AG09319 (cell line): ENCODE measurements at regions not wholly inside any gene's neighbourhood (a gene's known extent, or its start where the extent isn't known, plus 50 kb on each side); places are given as distances from the start of the nearest gene placed in this dataset.

Experiments used
- DNase-seq: peaks from one replicate; pipeline ENCODE4 v3.0.0-alpha.2; 2010; ENCODE audit warnings: low read depth; ENCODE audit errors: extremely low read depth
- TF ChIP-seq, protein P1 (sequence below): IDR thresholded peaks from 2 replicates; pipeline ENCODE4 v1.5.1; 2011; ENCODE audit warnings: low read depth, mild to moderate bottlenecking, inconsistent platforms, low read length, moderate library complexity

DNA sequence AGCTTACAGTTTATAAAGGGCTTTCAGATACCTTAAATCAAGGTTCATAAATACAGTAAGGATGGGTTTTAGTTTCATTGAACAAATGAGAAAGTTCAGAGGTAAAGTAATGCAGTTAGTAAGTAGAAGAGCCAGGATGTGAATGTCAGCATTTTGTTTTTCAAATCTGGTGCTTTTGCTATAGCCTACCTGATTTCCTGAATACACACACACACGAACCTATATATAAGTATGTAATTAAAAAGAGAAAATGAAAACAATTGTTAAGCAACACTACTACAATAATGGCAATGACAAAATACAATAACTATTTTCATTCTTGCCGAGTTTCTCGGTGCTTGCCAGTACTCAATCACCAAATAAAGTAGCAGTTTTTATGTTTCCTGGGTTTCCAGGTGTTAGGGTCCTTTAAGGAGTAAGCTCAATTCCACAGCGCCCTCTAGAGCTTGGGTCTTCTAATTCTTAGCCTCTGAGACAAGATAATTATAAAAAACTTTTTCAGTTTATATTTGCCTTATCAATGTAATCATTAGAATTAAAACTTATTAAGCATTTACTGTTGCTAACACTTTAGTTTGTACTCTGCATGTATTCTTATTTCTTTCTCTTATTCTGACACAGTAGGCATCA lies 512.9 kb upstream of the ACVR2A start:
- TF ChIP-seq, protein P1, sequence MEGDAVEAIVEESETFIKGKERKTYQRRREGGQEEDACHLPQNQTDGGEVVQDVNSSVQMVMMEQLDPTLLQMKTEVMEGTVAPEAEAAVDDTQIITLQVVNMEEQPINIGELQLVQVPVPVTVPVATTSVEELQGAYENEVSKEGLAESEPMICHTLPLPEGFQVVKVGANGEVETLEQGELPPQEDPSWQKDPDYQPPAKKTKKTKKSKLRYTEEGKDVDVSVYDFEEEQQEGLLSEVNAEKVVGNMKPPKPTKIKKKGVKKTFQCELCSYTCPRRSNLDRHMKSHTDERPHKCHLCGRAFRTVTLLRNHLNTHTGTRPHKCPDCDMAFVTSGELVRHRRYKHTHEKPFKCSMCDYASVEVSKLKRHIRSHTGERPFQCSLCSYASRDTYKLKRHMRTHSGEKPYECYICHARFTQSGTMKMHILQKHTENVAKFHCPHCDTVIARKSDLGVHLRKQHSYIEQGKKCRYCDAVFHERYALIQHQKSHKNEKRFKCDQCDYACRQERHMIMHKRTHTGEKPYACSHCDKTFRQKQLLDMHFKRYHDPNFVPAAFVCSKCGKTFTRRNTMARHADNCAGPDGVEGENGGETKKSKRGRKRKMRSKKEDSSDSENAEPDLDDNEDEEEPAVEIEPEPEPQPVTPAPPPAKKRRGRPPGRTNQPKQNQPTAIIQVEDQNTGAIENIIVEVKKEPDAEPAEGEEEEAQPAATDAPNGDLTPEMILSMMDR, result peak; percentile 45
- DNase-seq, result peak; percentile 10

DNA sequence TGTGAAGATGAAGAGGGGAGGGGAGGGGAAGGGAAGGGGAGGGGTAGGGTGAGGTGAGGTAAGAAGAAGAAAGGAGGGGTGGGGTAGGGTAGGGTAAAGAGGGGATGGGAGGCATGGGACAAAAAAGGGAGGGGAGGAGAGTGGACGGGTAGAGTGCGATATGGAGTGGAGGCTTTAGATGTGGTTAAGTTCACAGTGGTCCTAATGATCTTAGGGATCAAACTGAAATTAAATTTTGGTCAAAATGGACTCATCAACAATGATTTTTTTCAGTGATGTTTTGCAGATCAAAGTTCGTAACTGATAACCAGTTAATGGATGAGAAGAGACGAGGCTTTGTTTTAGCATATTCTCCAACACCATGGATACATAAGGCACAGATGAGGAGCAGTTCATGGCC lies 513.9 kb upstream of the ACVR2A start:
- DNase-seq, result no peak
- TF ChIP-seq, protein P1, result no peak

DNA sequence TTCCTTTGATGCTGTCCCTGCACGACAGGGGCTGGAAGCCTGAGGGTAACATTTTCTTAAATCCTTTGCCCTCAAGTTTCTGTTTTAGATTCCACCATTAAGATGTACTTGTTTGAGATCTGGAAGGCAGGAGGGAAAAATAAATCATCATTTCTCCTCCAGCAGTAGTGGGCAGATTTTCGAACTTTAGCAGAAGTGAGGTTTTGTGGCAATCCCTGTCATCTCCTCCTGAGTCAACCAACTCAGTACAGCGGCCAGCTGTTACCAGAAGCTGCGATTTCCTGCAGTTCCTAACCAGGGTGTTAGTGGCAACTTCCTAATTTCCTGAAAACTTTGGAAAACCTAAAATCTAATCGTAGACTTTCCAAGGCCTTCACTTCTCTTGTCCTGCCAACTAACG lies 517.2 kb upstream of the ACVR2A start:
- TF ChIP-seq, protein P1, result no peak
- no peak for DNase-seq

DNA sequence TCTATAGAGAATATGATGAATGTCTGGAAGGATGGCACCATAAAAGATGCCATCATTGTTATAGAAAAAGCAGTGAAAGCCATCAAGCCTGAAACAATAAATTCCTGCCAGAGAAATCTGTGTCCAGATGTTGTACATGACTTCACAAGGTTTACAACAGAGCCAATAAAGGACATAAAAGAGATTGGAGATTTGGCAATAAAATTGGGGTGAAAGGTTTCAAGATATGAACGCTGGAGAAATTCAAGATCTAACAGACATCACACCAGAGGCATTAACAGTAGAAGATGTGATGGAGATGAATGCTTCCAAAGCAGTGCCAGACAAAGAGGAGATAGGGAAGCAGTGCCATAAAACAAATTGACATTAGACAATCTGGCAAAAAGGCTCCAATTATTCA lies 518.8 kb upstream of the ACVR2A start:
- DNase-seq, result no peak
- TF ChIP-seq, protein P1, result no peak

DNA sequence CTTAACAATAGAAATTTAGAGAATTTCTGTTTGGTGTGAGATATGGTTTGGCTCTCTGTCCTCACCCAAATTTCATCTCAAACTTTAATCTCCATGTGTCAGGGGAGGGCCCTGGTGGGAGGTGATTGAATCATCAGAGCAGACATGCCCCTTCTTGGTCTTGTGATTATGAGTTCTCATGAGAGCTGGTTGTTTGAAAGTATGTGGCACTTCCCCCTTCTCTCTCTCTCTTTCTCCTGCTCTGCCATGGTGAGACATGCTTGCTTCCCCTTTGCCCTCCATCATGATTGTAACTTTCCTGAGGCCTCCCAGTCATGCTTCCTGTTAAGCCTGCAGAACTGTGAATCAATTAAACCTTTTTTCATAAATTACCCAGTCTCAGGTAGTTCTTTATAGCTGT lies 524.7 kb upstream of the ACVR2A start:
- no peak for DNase-seq
- TF ChIP-seq, protein P1, result no peak

DNA sequence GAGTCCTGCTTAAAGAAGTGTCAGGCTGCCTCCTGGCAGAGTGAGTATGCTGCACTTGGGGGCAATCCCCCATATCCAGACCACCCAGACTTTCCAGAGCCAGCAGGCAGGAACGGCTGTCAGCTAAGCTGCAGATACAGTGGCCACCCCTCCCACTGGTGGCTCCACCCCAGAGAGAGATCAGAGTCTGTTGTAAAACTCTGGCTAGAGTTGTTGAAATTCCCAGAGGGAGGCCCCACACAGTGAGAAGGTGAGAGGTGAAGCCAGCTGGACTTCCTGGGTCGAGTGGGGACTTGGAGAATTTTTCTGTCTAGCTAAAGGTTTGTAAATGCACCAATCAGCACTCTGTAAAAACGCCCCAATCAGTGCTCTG lies 533.8 kb upstream of the ACVR2A start:
- no peak for DNase-seq
- TF ChIP-seq, protein P1, result no peak

DNA sequence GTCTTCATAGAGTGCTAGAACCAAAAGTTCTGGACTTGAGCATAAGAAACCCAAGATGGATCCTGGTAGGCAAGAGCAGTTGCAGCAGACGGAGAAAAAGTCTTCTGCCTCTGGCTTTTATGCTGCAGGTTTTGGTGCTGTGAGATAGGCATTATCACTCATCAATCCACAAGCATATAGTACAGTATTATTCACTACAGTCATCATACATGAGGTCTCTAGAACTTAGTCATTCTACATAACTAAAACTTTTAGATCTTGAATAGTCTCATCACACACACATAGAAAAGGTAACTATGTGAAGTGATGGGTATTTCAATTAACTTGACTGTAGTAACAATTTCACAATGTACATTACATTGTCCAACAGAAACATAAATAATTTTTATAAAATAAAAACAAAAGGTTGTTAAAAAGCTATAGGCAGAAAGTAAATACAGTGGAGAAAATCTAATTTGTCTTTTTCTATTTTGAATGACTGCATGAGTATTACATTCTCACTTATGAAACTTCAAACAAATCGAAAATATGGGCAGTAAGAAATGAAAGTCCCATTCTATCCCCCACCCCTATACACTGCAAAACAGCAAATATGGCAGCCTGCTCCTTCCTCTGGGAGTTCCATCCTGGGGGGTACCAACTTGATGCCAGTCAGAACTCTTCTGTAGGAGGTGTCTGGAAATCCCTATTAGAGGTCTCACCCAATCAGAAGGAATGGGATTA lies 534.3 kb upstream of the ACVR2A start:
- TF ChIP-seq, protein P1, result no peak
- no peak for DNase-seq
